Left lobe of liver (tissue), 2 donors: ENCODE measurements at regions not wholly inside any gene's neighbourhood (a gene's known extent, or its start where the extent isn't known, plus 50 kb on each side); places are given as distances from the start of the nearest gene placed in this dataset.
"Not testable (repeated sequence)": the region's sequence is repeated elsewhere in the genome, so short reads cannot be mapped to it uniquely, and the experiment has no call there.

ENCODE experiments used
- ATAC-seq: fragments of 200-7000 bp; cut with Tn5 transposase; one replicate; pipeline ENCODE4 v1.9.1; 2020; ENCODE audit warnings: mild to moderate bottlenecking, moderate library complexity
- DNase-seq: peaks from one replicate; pipeline ENCODE4 v3.0.0-alpha.2; 2020; ENCODE audit warnings: low spot score
- donor health status: DM: no; HTN: no; CAD: no; lungs with moderate emphysema.
- donor health status: DM: no; HTN: yes; CAD: no.

DNA sequence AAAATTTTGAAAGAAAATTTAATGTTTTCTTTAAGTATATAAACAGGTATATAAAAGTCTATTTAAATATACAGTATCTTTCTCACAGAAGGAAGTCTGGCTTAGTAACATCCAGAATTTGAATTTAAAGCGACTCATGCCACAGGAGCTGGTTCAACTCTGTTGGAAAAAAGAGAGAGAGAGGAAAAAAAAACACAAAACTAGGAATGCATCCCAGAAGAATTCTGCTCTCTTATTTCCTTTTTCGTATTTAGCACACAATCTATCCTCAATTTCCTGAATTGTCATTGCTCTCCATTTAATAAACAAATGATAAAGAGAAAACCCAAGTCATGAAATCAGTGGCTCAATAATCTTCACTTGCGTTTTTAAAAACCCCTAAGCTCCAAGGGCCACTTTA is 107.5 kb upstream of the SCAF8 start:
- DNase-seq (no peak), ATAC-seq (no peak)

- no peak for ATAC-seq
Measured at GRCh38 chr6:154629127-154629526, 104.1 kb upstream of the SCAF8 start.

GRCh38 chr6:154632119-154632518 is 101.1 kb upstream of the SCAF8 start:
- DNase-seq, result no peak
- no peak for ATAC-seq

More at GRCh38 chr6:154629127-154629526, 104.1 kb upstream of the SCAF8 start:
- no peak for DNase-seq

GRCh38 chr6:154637392-154637791 is 95.8 kb upstream of the SCAF8 start:
- ATAC-seq (no peak), DNase-seq (no peak)

DNA sequence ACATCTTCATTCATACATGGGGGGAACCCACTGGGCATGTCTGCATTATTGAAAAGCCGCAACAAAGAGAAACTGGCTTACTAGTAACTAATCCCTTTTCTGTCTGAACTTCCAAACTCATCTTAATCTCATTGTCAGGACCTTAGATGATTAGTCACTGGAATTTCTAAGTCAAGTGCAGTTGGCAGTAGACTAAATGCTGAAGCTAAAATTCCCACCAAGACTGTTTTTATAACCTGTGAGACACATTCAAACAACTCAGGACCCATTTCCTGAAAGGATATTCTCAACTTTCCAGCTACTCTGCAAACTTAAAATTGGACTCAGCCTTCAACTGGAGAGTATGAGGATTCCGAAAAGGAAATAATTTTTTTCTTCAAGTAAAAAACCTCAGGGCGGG is 94.8 kb upstream of the SCAF8 start:
- DNase-seq (no peak), ATAC-seq (no peak)

DNA sequence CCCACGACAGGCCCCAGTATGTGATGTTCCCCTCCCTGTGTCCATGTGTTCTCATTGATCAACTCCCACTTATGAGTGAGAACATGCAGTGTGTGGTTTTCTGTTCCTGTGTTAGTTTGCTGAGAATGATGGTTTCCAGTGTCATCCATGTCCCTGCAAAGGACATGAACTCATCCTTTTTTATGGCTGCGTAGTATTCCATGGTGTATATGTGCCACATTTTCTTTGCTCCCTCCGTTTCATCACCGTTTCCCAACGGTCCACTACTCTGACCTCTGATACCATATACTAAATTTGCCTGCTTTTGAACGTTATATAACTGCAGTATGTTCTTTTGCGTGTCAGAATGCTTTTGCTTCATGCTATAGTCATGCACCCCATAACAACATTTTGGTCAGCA is 94.0 kb upstream of the SCAF8 start:
- not testable (repeated sequence) for DNase-seq, ATAC-seq

- no peak for ATAC-seq
- DNase-seq, result no peak
Measured at GRCh38 chr6:154648188-154648887, 84.9 kb upstream of the SCAF8 start.

- ATAC-seq, result no peak
Measured at GRCh38 chr6:154648888-154649205, 84.4 kb upstream of the SCAF8 start.

GRCh38 chr6:154649721-154650120 is 83.5 kb upstream of the SCAF8 start:
- ATAC-seq (no peak), DNase-seq (no peak)

More at GRCh38 chr6:154648888-154649205, 84.4 kb upstream of the SCAF8 start:
- no peak for DNase-seq

- DNase-seq, result no peak
- peak; percentile 41 for ATAC-seq
Measured at GRCh38 chr6:154650351-154650750, 82.9 kb upstream of the SCAF8 start.

DNA sequence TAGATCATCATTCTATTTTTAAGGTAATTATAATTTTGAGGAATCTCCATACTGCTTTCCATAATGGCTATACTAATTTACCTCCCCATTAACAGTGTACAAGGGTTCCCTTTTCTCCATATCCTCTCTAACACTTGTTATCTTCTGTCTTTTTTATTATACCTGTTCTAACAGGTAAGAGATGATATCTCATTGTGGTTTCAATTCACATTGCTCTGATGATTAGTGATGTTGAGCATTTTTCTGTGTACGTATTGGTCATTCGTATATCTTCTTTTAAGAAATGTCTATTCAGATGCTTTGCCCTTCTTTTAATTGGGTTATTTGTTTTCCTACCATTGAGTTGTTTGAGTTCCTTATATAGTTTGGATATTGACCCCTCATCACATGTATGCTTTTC is 81.6 kb upstream of the SCAF8 start:
- DNase-seq (no peak), ATAC-seq (no peak)

GRCh38 chr6:154653385-154653784 is 79.8 kb upstream of the SCAF8 start:
- ATAC-seq (no peak), DNase-seq (no peak)

- DNase-seq (no peak), ATAC-seq (peak; percentile 55)
Measured at GRCh38 chr6:154653853-154654252, 79.4 kb upstream of the SCAF8 start.

DNA sequence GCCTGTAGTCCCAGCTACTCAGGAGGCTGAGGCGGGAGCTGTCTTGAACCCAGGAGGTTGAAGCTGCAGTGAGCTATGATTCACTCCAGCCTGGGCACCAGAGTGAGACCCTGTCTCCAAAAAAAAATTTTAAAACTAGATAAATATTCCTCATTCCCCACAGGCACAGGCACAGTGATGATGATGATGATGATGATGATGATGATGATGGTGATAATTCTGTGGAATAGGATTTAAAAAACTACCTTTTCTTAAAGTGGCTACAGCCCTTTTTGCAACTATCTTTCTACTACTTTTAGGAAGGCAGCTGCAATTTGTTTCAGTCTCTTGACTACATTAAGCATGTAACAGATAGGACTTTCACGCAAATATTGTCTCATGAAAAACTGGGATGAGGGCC is 76.6 kb upstream of the SCAF8 start:
- DNase-seq (no peak), ATAC-seq (no peak)

DNA sequence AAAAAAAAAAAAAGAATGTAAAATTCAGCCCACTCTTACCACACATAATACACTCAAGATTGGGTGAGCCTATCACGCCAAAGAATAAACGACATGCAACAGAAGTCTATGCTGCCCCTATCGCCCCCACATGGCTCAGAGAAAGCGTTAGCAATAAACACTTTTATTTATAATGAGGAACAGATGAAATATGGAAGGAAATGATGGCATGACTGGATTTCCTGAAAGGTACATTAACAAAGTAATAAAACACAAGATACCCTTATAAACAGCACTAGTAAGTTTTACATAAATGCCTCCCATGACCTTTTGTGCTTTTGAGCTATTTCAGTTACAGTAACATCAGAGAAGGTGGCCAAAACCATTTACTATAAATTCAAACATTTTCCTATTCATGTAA is 71.4 kb upstream of the SCAF8 start:
- no peak for DNase-seq
- no peak for ATAC-seq

- ATAC-seq (no peak), DNase-seq (no peak)
Measured at GRCh38 chr6:154664287-154664686, 68.9 kb upstream of the SCAF8 start.

DNA sequence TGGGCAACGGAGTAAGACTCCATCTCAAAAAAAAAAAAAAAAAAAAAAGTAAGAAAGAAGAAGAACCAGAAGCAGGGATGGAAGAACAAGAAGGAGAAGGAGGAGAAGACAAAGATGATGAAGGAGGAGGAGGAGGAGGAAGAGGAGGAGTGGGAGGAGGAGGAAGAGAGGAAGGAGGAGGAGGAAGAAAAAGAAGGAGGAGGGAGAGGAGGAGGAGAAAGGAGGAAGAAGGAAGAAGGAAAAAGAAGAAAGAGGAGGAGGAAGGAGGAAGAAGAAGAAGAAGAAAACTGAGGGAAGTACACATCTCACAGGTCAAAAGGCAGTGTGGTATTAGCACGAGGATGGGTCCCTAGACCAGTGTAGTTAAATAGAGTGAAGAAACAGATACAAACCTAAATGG is 65.1 kb upstream of the SCAF8 start:
- ATAC-seq, result no peak
- DNase-seq, result no peak

- no peak for DNase-seq
- ATAC-seq, result no peak
Measured at GRCh38 chr6:154672086-154672485, 61.1 kb upstream of the SCAF8 start.

DNA sequence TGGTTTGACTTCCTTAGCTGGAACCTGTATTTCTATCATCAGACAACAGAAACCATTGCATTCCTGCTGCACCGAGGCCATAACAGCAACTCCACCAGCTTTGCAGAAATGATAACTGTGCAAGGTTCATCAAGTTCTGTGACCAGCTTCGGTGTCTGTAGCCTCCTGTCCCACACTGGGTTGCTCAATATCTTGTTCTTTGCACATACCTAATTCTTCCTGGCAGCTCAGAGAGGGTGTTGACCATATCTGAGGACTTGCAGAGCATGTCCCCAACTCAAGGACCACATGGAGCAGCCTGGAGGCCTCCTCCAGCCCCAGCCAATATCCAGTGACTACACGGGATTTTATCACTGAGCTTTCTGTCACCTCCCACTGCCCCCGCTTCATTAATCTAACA is 59.3 kb upstream of the SCAF8 start:
- DNase-seq (no peak), ATAC-seq (no peak)

GRCh38 chr6:154675602-154676088 is 57.6 kb upstream of the SCAF8 start:
- ATAC-seq, result peak; percentile 100
- DNase-seq, result peak; percentile 87

GRCh38 chr6:154682633-154683125 is 50.5 kb upstream of the SCAF8 start:
- ATAC-seq, result no peak
- DNase-seq, result no peak
